ENCODE measurements at regions not wholly inside any gene's neighbourhood (a gene's known extent, or its start where the extent isn't known, plus 50 kb on each side); places are given as distances from the start of the nearest gene placed in this dataset.

DNA sequence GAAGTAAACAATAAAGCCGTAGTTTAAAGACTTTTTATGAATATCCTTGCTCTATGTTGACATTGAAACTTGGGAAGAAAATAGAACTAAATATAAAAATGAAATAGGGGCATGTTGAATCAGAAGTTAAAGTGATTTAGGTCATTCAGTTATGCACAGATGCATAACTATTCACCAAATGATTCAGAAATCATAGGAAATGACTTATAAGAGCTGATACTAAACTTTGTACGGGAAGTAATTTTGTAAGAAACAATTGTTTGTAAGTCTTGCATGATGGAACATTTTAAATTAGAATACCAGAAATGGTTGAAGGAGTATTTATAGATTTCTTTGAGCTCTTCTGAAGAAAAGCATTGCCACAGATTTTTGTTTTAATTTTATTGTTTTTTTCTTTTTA is 246.5 kb downstream of the CPE start:
- H3K36me3 ChIP-seq (ENCODE audit: insufficient read depth, low read length): no peaks in the 10 kb centered on the region
- H3K9me2 ChIP-seq (replicated peaks; ENCODE audit: low read depth, low read length): no peaks in the 10 kb centered on the region
- no peaks in the 10 kb centered on the region for H4K20me1 ChIP-seq (ENCODE audit: insufficient read depth, low read length, poor library complexity, severe bottlenecking)
- no peaks in the 10 kb centered on the region for H3F3A ChIP-seq (ENCODE audit: low read depth)
- no peaks in the 10 kb centered on the region for H3K79me2 ChIP-seq (ENCODE audit: insufficient read depth, low read length)
- H3K9me3 ChIP-seq (ENCODE audit: insufficient read depth, low read depth, low read length): no peaks in the 10 kb centered on the region
- H3K4me2 ChIP-seq (ENCODE audit: low read depth, low read length, poor library complexity, severe bottlenecking): no peak overlapping the region
- H3K4me1 ChIP-seq (ENCODE audit: insufficient read depth, low read length, poor library complexity, severe bottlenecking): peaks cover 6% of the 10 kb centered on the region
- H3K9ac ChIP-seq (ENCODE audit: low read depth, low read length, poor library complexity, severe bottlenecking): no peak overlapping the region
- no peaks in the 10 kb centered on the region for H3K27me3 ChIP-seq (ENCODE audit: insufficient read depth, low read length, poor library complexity, severe bottlenecking)
- H3K4me3 ChIP-seq (ENCODE audit: low read length, poor library complexity, severe bottlenecking): no peak overlapping the region
- TF ChIP-seq, protein P1, sequence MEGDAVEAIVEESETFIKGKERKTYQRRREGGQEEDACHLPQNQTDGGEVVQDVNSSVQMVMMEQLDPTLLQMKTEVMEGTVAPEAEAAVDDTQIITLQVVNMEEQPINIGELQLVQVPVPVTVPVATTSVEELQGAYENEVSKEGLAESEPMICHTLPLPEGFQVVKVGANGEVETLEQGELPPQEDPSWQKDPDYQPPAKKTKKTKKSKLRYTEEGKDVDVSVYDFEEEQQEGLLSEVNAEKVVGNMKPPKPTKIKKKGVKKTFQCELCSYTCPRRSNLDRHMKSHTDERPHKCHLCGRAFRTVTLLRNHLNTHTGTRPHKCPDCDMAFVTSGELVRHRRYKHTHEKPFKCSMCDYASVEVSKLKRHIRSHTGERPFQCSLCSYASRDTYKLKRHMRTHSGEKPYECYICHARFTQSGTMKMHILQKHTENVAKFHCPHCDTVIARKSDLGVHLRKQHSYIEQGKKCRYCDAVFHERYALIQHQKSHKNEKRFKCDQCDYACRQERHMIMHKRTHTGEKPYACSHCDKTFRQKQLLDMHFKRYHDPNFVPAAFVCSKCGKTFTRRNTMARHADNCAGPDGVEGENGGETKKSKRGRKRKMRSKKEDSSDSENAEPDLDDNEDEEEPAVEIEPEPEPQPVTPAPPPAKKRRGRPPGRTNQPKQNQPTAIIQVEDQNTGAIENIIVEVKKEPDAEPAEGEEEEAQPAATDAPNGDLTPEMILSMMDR (conservative IDR thresholded peaks at IDR 0.05; ENCODE audit: low read length): no peak
- no peak for TF ChIP-seq EZH2phosphoT487 (IDR thresholded peaks at IDR 0.05; ENCODE audit: borderline replicate concordance)
- H2AFZ ChIP-seq (ENCODE audit: low read length): no peak overlapping the region

DNA sequence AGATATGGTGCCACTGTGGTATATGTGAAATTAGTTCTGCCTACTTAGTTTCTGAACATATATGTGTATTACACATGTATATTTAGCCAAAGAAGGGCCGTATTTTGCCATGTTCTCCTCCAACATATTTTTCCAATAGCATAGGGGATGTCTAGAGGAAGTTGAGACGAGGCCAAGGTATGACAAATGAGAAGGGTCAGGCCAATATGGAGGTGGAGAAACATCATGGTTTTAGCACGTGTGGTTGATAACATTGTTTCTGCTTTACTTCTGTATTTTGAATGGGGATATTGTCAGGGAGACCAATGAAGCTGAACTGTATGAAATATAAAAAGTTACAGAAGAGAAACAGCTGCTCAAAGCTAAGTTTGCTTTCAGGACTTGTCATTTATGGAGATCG is 246.7 kb upstream of the TLL1 start:
- Histone ChIP-seq H3K4me3 (ENCODE audit: low read length, poor library complexity, severe bottlenecking) (no peak overlapping the region), H4K20me1 (ENCODE audit: insufficient read depth, low read length, poor library complexity, severe bottlenecking) (no peaks in the 10 kb centered on the region), H3K9me2 (replicated peaks; ENCODE audit: low read depth, low read length) (no peaks in the 10 kb centered on the region), H3K79me2 (ENCODE audit: insufficient read depth, low read length) (no peaks in the 10 kb centered on the region), H3K27me3 (ENCODE audit: insufficient read depth, low read length, poor library complexity, severe bottlenecking) (no peaks in the 10 kb centered on the region), H3F3A (ENCODE audit: low read depth) (no peaks in the 10 kb centered on the region), H3K9ac (ENCODE audit: low read depth, low read length, poor library complexity, severe bottlenecking) (no peak overlapping the region), H3K4me2 (ENCODE audit: low read depth, low read length, poor library complexity, severe bottlenecking) (no peak overlapping the region), H3K36me3 (ENCODE audit: insufficient read depth, low read length) (no peaks in the 10 kb centered on the region), H3K4me1 (ENCODE audit: insufficient read depth, low read length, poor library complexity, severe bottlenecking) (peaks cover 6% of the 10 kb centered on the region), H3K9me3 (ENCODE audit: insufficient read depth, low read depth, low read length) (no peaks in the 10 kb centered on the region), H2AFZ (ENCODE audit: low read length) (no peak overlapping the region)
- TF ChIP-seq EZH2phosphoT487 (IDR thresholded peaks at IDR 0.05; ENCODE audit: borderline replicate concordance): no peak
- TF ChIP-seq, protein P1 (conservative IDR thresholded peaks at IDR 0.05; ENCODE audit: low read length): no peak

DNA sequence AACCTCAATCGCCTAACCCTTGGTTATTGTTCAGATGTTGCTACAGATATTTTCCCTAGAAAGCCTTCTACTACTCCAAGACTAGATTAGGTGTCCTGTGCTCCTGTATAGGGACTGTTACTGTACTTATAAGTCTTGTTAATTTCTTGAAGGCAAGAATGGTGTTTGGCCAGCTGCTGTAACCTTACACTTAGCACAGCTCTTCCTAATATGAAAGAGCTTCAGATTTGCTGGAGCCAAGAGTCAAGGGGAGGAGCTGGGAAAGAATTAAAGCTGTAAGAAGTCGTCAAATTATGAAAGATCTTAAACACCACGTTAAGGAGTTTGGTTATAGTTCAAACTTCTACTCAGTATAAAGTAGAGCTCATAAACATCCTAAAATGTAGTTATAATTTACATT is 245.9 kb upstream of the TLL1 start:
- Histone ChIP-seq H3K9me3 (ENCODE audit: insufficient read depth, low read depth, low read length) (no peaks in the 10 kb centered on the region), H3K79me2 (ENCODE audit: insufficient read depth, low read length) (no peaks in the 10 kb centered on the region), H3K4me1 (ENCODE audit: insufficient read depth, low read length, poor library complexity, severe bottlenecking) (peaks cover 2% of the 10 kb centered on the region), H3K36me3 (ENCODE audit: insufficient read depth, low read length) (no peaks in the 10 kb centered on the region), H2AFZ (ENCODE audit: low read length) (peak overlapping the region; percentile 32; the same call in 1 of the 2 replicates), H3K27me3 (ENCODE audit: insufficient read depth, low read length, poor library complexity, severe bottlenecking) (no peaks in the 10 kb centered on the region), H3F3A (ENCODE audit: low read depth) (no peaks in the 10 kb centered on the region), H3K9ac (ENCODE audit: low read depth, low read length, poor library complexity, severe bottlenecking) (no peak overlapping the region), H3K4me3 (ENCODE audit: low read length, poor library complexity, severe bottlenecking) (no peak overlapping the region), H4K20me1 (ENCODE audit: insufficient read depth, low read length, poor library complexity, severe bottlenecking) (no peaks in the 10 kb centered on the region), H3K9me2 (replicated peaks; ENCODE audit: low read depth, low read length) (no peaks in the 10 kb centered on the region), H3K4me2 (ENCODE audit: low read depth, low read length, poor library complexity, severe bottlenecking) (no peak overlapping the region)
- TF ChIP-seq, protein P1 (conservative IDR thresholded peaks at IDR 0.05; ENCODE audit: low read length): no peak
- no peak for TF ChIP-seq EZH2phosphoT487 (IDR thresholded peaks at IDR 0.05; ENCODE audit: borderline replicate concordance)
